Common myeloid progenitor, CD34-positive (primary cell): ENCODE measurements at regions not wholly inside any gene's neighbourhood (a gene's known extent, or its start where the extent isn't known, plus 50 kb on each side); places are given as distances from the start of the nearest gene placed in this dataset.

Experiments
- CTCF ChIA-PET: fragments of 350-600 bp; sonication (Branson Sonifier 250); formaldehyde crosslinking; loops from one replicate; lab custom pipeline; 2021; ENCODE audit warnings: antibody characterized with exemption; lab: Charles Lee
- POLR2A ChIA-PET: fragments of 350-600 bp; sonication (Branson Sonifier 250); formaldehyde crosslinking; loops from one replicate; lab custom pipeline; 2021; ENCODE audit warnings: antibody characterized with exemption; lab: Charles Lee
- DNase-seq, 3 donors: peaks; one replicate each; pipeline versions ENCODE4 v3.0.0 to v3.0.0-alpha.2; 2013
- H3K27ac ChIP-seq, 2 experiments: 1 replicate in 1 of 2; 2 replicates in 1 of 2; pipeline ENCODE4 v1.7.0; 2013; ENCODE audit warnings: inconsistent platforms in 2 of 2, low read length in 2 of 2, mild to moderate bottlenecking in 2 of 2, low read depth in 1 of 2, moderate library complexity in 1 of 2; ENCODE audit not compliant: severe bottlenecking in 2 of 2, insufficient read depth in 1 of 2, poor library complexity in 1 of 2
- H3K27me3 ChIP-seq, 5 experiments: replicated peaks in 2 of 5; 1 replicate in 3 of 5; 2 replicates in 2 of 5; pipeline versions ENCODE4 v1.6.1 to v1.7.0; 2013; ENCODE audit warnings: low read length in 4 of 5, mild to moderate bottlenecking in 2 of 5, moderate library complexity in 2 of 5, inconsistent platforms in 1 of 5; ENCODE audit not compliant: insufficient read depth in 5 of 5, control insufficient read depth in 4 of 5
- H3K36me3 ChIP-seq, 4 experiments: 1 replicate in 2 of 4; 2 replicates in 2 of 4; pipeline versions ENCODE4 v1.6.1 to v1.7.0; 2013; ENCODE audit warnings: low read length in 3 of 4, control low read depth in 1 of 4, mild to moderate bottlenecking in 1 of 4; ENCODE audit not compliant: control insufficient read depth in 4 of 4, insufficient read depth in 4 of 4
- H3K4me1 ChIP-seq, 4 experiments: 1 replicate in 3 of 4; 2 replicates in 1 of 4; pipeline versions ENCODE4 v1.6.1 to v1.7.1; 2013; ENCODE audit warnings: low read length in 3 of 4, mild to moderate bottlenecking in 3 of 4, control low read depth in 1 of 4, inconsistent platforms in 1 of 4, moderate library complexity in 1 of 4; ENCODE audit not compliant: control insufficient read depth in 4 of 4, insufficient read depth in 4 of 4; ENCODE audit errors: control extremely low read depth in 1 of 4
- H3K4me3 ChIP-seq, 7 experiments: 1 replicate in 4 of 7; 2 replicates in 3 of 7; pipeline versions ENCODE4 v1.5.1 to v1.7.0; 2013; ENCODE audit warnings: mild to moderate bottlenecking in 7 of 7, low read length in 6 of 7, moderate library complexity in 6 of 7, inconsistent platforms in 2 of 7, low read depth in 2 of 7, control low read depth in 1 of 7; ENCODE audit not compliant: insufficient read depth in 4 of 7, control insufficient read depth in 1 of 7; ENCODE audit errors: extremely low read depth in 1 of 7
- H3K9me3 ChIP-seq, 5 experiments: 1 replicate in 4 of 5; 2 replicates in 1 of 5; pipeline versions ENCODE4 v1.6.1 to v1.7.1; 2013; ENCODE audit warnings: low read length in 4 of 5, mild to moderate bottlenecking in 2 of 5, inconsistent platforms in 1 of 5, low read depth in 1 of 5, moderate library complexity in 1 of 5; ENCODE audit not compliant: control insufficient read depth in 4 of 5, insufficient read depth in 2 of 5; ENCODE audit errors: control extremely low read depth in 1 of 5
- WGBS: methylation state at CpG from one replicate; pipeline ENCODE4 v1.1.5; 2013; ENCODE audit not compliant: insufficient coverage; 5-methylcytosine and 5-hydroxymethylcytosine counted together

DNA sequence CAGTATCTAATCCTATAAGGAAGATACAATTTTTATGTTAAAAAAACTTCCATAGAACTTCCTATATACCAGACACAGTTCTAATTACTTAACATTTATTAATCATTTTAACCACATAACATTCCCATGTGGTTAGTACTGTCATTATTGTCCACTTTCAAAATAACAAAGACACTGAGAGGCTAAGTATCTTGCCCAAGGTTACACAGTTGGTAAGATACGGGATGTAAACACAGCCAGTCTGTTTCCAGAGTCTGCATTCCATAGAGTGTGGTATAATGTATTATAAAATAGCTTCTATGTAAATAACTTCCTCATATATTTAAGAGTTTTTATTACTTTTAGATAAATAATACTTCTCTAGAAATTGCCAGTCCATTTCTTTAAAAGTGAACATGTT lies 383.3 kb upstream of the ETAA1 start:
- ChIA-PET CTCF (no interaction called here), POLR2A (no interaction called here)
- Histone ChIP-seq H3K27ac (no peak overlapping the region), H3K9me3 (peaks cover 0 to 4% (median 0%) of the 10 kb centered on the region in 5 experiments), H3K4me3 (no peak overlapping the region), H3K27me3 (no peaks in the 10 kb centered on the region), H3K36me3 (no peaks in the 10 kb centered on the region), H3K4me1 (no peaks in the 10 kb centered on the region)
- WGBS, result no CpG with 5 or more reads among the region's 1 CpG
- no peak for DNase-seq

DNA sequence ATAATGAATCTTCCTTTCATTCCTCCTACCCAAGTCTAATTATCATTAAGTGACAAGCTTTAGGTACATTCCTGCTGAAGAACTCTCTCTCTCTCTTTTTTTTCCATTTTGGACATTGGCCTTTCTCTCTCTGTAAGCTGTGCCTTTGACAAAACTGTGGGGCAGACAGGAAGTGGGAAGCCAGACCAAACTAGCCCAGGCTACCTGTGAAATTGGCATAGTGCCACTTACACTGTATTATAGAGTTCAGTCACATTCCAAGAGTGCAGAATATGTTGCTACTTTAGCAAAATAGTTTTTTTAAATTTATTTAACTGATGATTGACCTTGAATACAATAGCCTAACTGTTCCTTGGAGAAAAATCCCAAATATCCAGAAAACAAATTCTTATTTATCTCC lies 381.5 kb upstream of the ETAA1 start:
- H3K27me3 ChIP-seq, result no peaks in the 10 kb centered on the region
- H3K27ac ChIP-seq, result no peak overlapping the region
- H3K36me3 ChIP-seq, result no peaks in the 10 kb centered on the region
- no peak for DNase-seq
- CTCF ChIA-PET, result no interaction called here
- no peaks in the 10 kb centered on the region for H3K4me1 ChIP-seq
- no peak overlapping the region for H3K4me3 ChIP-seq
- peaks cover 0 to 2% (median 0%) of the 10 kb centered on the region in 5 experiments for H3K9me3 ChIP-seq
- POLR2A ChIA-PET, result no interaction called here

- Histone ChIP-seq H3K27me3 (no peaks in the 10 kb centered on the region), H3K36me3 (no peaks in the 10 kb centered on the region), H3K9me3 (peaks cover 0 to 2% (median 0%) of the 10 kb centered on the region in 5 experiments), H3K4me3 (no peak overlapping the region), H3K27ac (no peak overlapping the region), H3K4me1 (no peaks in the 10 kb centered on the region)
- POLR2A ChIA-PET, result no interaction called here
- DNase-seq, result no peak
- 100% methylated on average over 1 of the region's 1 CpG for WGBS
- CTCF ChIA-PET, result interaction anchor here (1.8 kb wide), 1 partner anchor 33 kb away, joined by 5 read pairs; no protein-coding TSS in a partner anchor
These were observed 378.8 kb upstream of the ETAA1 start for GRCh38 chr2:67018301-67018700.

DNA sequence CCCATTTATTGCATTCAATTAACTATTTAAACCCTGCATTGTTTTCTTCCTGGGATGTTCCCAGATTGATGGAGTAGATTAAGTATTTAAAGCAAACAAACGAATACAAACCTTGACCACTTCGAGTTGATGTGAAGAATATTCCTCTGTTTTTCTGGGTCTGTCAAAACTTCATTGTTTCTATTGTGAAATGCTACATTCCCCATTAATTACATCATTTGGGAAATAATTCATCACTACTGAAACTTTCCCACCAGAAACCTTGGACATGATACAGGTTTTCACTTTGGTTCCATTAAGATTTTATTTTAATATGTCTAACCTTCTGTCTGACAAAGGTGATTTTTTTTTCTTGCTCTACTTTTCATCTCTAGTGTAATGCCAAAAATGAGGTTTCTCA lies 365.1 kb upstream of the ETAA1 start:
- H3K4me3 ChIP-seq, result no peak overlapping the region
- no CpG with 5 or more reads among the region's 2 CpGs for WGBS
- H3K27me3 ChIP-seq, result no peaks in the 10 kb centered on the region
- no peaks in the 10 kb centered on the region for H3K36me3 ChIP-seq
- no peaks in the 10 kb centered on the region for H3K9me3 ChIP-seq
- no peak for DNase-seq
- H3K4me1 ChIP-seq, result no peaks in the 10 kb centered on the region
- CTCF ChIA-PET, result no interaction called here
- no peak overlapping the region for H3K27ac ChIP-seq
- POLR2A ChIA-PET, result no interaction called here

DNA sequence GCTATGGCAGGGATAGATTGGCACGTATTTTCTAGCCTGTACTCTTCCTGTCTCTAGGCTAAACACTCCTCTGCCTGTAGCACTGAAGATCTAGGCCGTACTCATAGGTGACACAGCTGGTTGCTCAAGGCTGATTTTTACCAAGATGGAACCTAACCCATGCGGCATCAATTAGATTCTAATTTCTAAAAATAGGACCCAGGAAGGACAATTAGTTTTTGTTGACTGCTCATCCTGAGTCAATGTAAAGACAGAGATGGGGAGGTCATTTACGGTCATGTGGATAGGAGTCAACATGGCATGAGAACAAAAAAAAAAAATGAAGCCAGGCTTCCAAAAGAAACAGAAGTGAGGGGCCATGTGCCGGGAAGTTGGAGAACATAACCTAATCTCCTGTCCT lies 360.7 kb upstream of the ETAA1 start:
- no peak for DNase-seq
- Histone ChIP-seq H3K27ac (no peak overlapping the region), H3K36me3 (no peaks in the 10 kb centered on the region), H3K4me1 (peaks cover 0 to 5% (median 0%) of the 10 kb centered on the region in 4 experiments), H3K27me3 (no peaks in the 10 kb centered on the region), H3K4me3 (no peak overlapping the region), H3K9me3 (no peaks in the 10 kb centered on the region)
- ChIA-PET CTCF (no interaction called here), POLR2A (no interaction called here)
- 88% methylated on average over 4 of the region's 5 CpGs for WGBS

- no peak for DNase-seq
- WGBS, result 87% methylated on average over 6 of the region's 8 CpGs
- H3K9me3 ChIP-seq, result no peaks in the 10 kb centered on the region
- CTCF ChIA-PET, result no interaction called here
- no peaks in the 10 kb centered on the region for H3K36me3 ChIP-seq
- H3K4me1 ChIP-seq, result peaks cover 0 to 5% (median 0%) of the 10 kb centered on the region in 4 experiments
- no peak overlapping the region for H3K27ac ChIP-seq
- no peak overlapping the region for H3K4me3 ChIP-seq
- POLR2A ChIA-PET, result no interaction called here
- no peaks in the 10 kb centered on the region for H3K27me3 ChIP-seq
These were observed 359.5 kb upstream of the ETAA1 start for GRCh38 chr2:67037655-67038054.

- ChIA-PET POLR2A (no interaction called here), CTCF (no interaction called here)
- Histone ChIP-seq H3K36me3 (no peaks in the 10 kb centered on the region), H3K4me3 (no peak overlapping the region), H3K9me3 (no peaks in the 10 kb centered on the region), H3K4me1 (peaks cover 0 to 5% (median 0%) of the 10 kb centered on the region in 4 experiments), H3K27me3 (no peaks in the 10 kb centered on the region), H3K27ac (no peak overlapping the region)
- 97% methylated on average over 3 of the region's 3 CpGs for WGBS
- DNase-seq, result no peak
These were observed 358.9 kb upstream of the ETAA1 start for GRCh38 chr2:67038195-67038594.
